HEK293T (cell line): ENCODE measurements at regions not wholly inside any gene's neighbourhood (a gene's known extent, or its start where the extent isn't known, plus 50 kb on each side); places are given as distances from the start of the nearest gene placed in this dataset.

ENCODE experiments used
- ARNT ChIP-seq: fragments of 450-650 bp; IDR thresholded peaks from 2 replicates; pipeline ENCODE4 v1.6.1; 2017; ENCODE audit warnings: mild to moderate bottlenecking
- BHLHE40 ChIP-seq: fragments of 450-650 bp; IDR thresholded peaks from 2 replicates; pipeline ENCODE4 v1.6.1; 2016; ENCODE audit warnings: mild to moderate bottlenecking, moderate library complexity, borderline replicate concordance
- ELF4 ChIP-seq: fragments of 450-650 bp; IDR thresholded peaks from 2 replicates; pipeline ENCODE4 v1.6.1; 2017; ENCODE audit warnings: antibody characterized with exemption
- FOXA1 ChIP-seq: fragments of 450-650 bp; IDR thresholded peaks from 2 replicates; pipeline ENCODE4 v1.6.1; 2016; ENCODE audit warnings: mild to moderate bottlenecking
- FOXK2 ChIP-seq: fragments of 450-650 bp; IDR thresholded peaks from 2 replicates; pipeline ENCODE4 v1.6.1; 2016; ENCODE audit warnings: mild to moderate bottlenecking
- FOXM1 ChIP-seq: fragments of 450-650 bp; IDR thresholded peaks from 2 replicates; pipeline ENCODE4 v1.6.1; 2017; ENCODE audit warnings: mild to moderate bottlenecking, borderline replicate concordance
- HDGF ChIP-seq: fragments of 450-650 bp; IDR thresholded peaks from 2 replicates; pipeline ENCODE4 v1.6.1; 2017; ENCODE audit warnings: antibody characterized with exemption, borderline replicate concordance
- LEF1 ChIP-seq: fragments of 450-650 bp; IDR thresholded peaks from 2 replicates; pipeline ENCODE4 v1.6.1; 2017; ENCODE audit warnings: mild to moderate bottlenecking, borderline replicate concordance
- NFRKB ChIP-seq: fragments of 450-650 bp; IDR thresholded peaks from 2 replicates; pipeline ENCODE4 v1.6.1; 2016; ENCODE audit warnings: mild to moderate bottlenecking, moderate library complexity
- SP1 ChIP-seq: fragments of 450-650 bp; IDR thresholded peaks from 2 replicates; pipeline ENCODE4 v1.6.1; 2017
- TF ChIP-seq, protein P1 (sequence below): fragments of 450-650 bp; IDR thresholded peaks from 2 replicates; pipeline ENCODE4 v1.6.1; 2016

DNA sequence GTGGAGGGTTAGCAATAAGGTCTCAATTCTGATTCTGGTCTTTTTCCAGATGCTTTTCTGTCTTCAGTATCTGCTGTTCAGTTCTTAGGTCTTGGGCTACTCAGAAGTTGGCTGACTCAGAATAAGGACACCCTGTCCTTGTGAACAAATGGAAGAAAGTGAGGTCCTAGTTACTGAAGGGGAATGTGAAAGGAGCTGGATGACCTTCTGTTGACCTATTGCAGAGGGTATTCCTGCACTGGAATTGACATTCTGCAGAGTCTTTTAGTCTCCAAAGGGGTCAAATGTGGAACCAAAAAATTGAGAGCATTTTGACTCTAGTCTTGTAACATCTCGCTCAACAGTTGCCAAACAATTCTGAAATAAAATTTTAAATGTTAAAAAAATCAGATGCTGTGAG lies 63.0 kb downstream of the CCR1 start:
- TF ChIP-seq, protein P1, sequence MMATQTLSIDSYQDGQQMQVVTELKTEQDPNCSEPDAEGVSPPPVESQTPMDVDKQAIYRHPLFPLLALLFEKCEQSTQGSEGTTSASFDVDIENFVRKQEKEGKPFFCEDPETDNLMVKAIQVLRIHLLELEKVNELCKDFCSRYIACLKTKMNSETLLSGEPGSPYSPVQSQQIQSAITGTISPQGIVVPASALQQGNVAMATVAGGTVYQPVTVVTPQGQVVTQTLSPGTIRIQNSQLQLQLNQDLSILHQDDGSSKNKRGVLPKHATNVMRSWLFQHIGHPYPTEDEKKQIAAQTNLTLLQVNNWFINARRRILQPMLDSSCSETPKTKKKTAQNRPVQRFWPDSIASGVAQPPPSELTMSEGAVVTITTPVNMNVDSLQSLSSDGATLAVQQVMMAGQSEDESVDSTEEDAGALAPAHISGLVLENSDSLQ: no peak
- no peak for TF ChIP-seq FOXM1
- TF ChIP-seq SP1: no peak
- TF ChIP-seq ELF4: no peak
- TF ChIP-seq FOXA1: no peak
- no peak for TF ChIP-seq ARNT
- TF ChIP-seq HDGF: no peak
- TF ChIP-seq FOXK2: no peak
- no peak for TF ChIP-seq LEF1
- no peak for TF ChIP-seq NFRKB
- TF ChIP-seq BHLHE40: no peak
